ENCODE measurements at regions not wholly inside any gene's neighbourhood (a gene's known extent, or its start where the extent isn't known, plus 50 kb on each side); places are given as distances from the start of the nearest gene placed in this dataset.

GRCh38 chr18:76622651-76623050 lies 127.6 kb upstream of the ZNF516 start:
- H3K27me3 ChIP-seq, result no peaks in the 10 kb centered on the region
- no peak for DNase-seq
- no peak overlapping the region for H3K4me3 ChIP-seq
- H3K9me3 ChIP-seq, result no peaks in the 10 kb centered on the region
- H3K4me1 ChIP-seq, result peaks cover 0 to 13% (median 0%) of the 10 kb centered on the region in 4 donors
- no peak overlapping the region for H3K27ac ChIP-seq
- TF ChIP-seq POLR2A (IDR thresholded peaks at IDR 0.05) (no peak), CTCF (IDR thresholded peaks at IDR 0.05) (no peak)
- no peaks in the 10 kb centered on the region for H3K36me3 ChIP-seq

GRCh38 chr18:76621782-76622495 lies 126.9 kb upstream of the ZNF516 start:
- Histone ChIP-seq H3K27me3 (no peaks in the 10 kb centered on the region), H3K27ac (no peak overlapping the region), H3K36me3 (no peaks in the 10 kb centered on the region), H3K4me3 (no peak overlapping the region), H3K9me3 (no peaks in the 10 kb centered on the region), H3K4me1 (peaks cover 0 to 13% (median 0%) of the 10 kb centered on the region in 4 donors)
- TF ChIP-seq CTCF (IDR thresholded peaks at IDR 0.05) (no peak), POLR2A (IDR thresholded peaks at IDR 0.05) (no peak)
- no peak for DNase-seq

GRCh38 chr18:76621226-76621625 lies 126.2 kb upstream of the ZNF516 start:
- DNase-seq, result no peak
- Histone ChIP-seq H3K27ac (peak overlapping the region in 1 of 4 donors; percentile 76), H3K4me1 (peaks cover 0 to 13% (median 0%) of the 10 kb centered on the region in 4 donors), H3K27me3 (no peaks in the 10 kb centered on the region), H3K9me3 (no peaks in the 10 kb centered on the region), H3K36me3 (no peaks in the 10 kb centered on the region), H3K4me3 (peak overlapping the region in 2 of 4 donors; percentile 8 to 11)
- TF ChIP-seq CTCF (IDR thresholded peaks at IDR 0.05) (no peak), POLR2A (IDR thresholded peaks at IDR 0.05) (no peak)

GRCh38 chr18:76620321-76621170 lies 125.5 kb upstream of the ZNF516 start:
- Histone ChIP-seq H3K4me3 (peak overlapping the region in 3 of 4 donors; percentile 7 to 36 (median 28)), H3K27ac (peak overlapping the region; percentile 18 to 76 (median 48)), H3K4me1 (peaks cover 0 to 13% (median 0%) of the 10 kb centered on the region in 4 donors), H3K36me3 (no peaks in the 10 kb centered on the region), H3K27me3 (no peaks in the 10 kb centered on the region), H3K9me3 (no peaks in the 10 kb centered on the region)
- TF ChIP-seq CTCF (IDR thresholded peaks at IDR 0.05) (peak in 3 of 6 experiments; percentile 17 to 35 (median 32)), POLR2A (IDR thresholded peaks at IDR 0.05) (no peak)
- DNase-seq, result peak in 2 of 3 donors; percentile 26 to 67

GRCh38 chr18:76619621-76620315 lies 124.7 kb upstream of the ZNF516 start:
- no peaks in the 10 kb centered on the region for H3K9me3 ChIP-seq
- peak overlapping the region in 3 of 4 donors; percentile 7 to 36 (median 28) for H3K4me3 ChIP-seq
- H3K27ac ChIP-seq, result peak overlapping the region; percentile 18 to 76 (median 48)
- TF ChIP-seq POLR2A (IDR thresholded peaks at IDR 0.05), result no peak
- no peak for TF ChIP-seq CTCF (IDR thresholded peaks at IDR 0.05)
- H3K4me1 ChIP-seq, result peaks cover 0 to 13% (median 0%) of the 10 kb centered on the region in 4 donors
- no peaks in the 10 kb centered on the region for H3K36me3 ChIP-seq
- DNase-seq, result no peak
- H3K27me3 ChIP-seq, result no peaks in the 10 kb centered on the region

Data from Peyer's patch (tissue), 4 donors.